ENCODE measurements at regions not wholly inside any gene's neighbourhood (a gene's known extent, or its start where the extent isn't known, plus 50 kb on each side); places are given as distances from the start of the nearest gene placed in this dataset.

DNA sequence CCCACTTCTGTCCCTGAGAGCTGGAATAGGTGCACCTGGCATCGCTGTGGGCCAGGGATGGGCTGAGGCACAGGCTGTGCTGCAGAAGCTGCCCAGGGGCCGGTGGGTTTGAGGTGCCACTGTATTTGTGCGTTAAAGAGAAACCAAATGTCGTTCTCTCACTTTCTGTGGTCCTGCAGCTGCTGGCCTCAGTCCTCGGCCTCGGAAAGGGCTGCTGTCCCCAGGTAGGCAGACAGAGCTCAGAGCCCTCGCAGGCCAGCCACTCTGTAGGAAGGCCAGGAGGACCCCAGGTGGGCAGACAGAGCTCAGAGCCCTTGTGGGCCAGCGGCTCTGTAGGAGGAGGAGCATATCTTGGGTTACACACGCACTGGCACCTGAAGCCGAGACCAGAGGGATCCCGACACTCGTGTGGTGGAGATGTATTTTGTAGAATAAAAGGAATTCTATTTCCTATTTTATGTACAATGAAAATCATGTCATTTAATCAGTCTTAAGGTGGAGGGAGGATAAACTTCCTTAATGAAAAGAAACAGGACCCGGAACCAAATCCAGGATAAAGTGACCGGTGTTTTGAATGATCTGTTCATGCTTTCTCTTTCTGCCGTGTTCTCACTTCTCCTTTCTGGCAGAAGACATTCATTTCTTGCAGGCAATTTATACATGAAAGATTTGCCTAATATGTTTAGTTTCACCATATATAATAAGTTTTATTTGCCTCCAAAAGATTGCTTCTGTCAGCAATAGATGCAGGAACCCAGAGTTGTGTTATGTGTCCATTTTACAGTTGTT lies 54.4 kb upstream of the HGFAC start:
- TF ChIP-seq, protein P1, sequence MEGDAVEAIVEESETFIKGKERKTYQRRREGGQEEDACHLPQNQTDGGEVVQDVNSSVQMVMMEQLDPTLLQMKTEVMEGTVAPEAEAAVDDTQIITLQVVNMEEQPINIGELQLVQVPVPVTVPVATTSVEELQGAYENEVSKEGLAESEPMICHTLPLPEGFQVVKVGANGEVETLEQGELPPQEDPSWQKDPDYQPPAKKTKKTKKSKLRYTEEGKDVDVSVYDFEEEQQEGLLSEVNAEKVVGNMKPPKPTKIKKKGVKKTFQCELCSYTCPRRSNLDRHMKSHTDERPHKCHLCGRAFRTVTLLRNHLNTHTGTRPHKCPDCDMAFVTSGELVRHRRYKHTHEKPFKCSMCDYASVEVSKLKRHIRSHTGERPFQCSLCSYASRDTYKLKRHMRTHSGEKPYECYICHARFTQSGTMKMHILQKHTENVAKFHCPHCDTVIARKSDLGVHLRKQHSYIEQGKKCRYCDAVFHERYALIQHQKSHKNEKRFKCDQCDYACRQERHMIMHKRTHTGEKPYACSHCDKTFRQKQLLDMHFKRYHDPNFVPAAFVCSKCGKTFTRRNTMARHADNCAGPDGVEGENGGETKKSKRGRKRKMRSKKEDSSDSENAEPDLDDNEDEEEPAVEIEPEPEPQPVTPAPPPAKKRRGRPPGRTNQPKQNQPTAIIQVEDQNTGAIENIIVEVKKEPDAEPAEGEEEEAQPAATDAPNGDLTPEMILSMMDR (IDR thresholded peaks at IDR 0.05; ENCODE audit: low read depth, low read length, missing input control), result no peak
- TF ChIP-seq TAF1 (conservative IDR thresholded peaks at IDR 0.05) (no peak), RXRA (IDR thresholded peaks at IDR 0.05) (no peak), YY1 (IDR thresholded peaks at IDR 0.05) (no peak), RAD21 (IDR thresholded peaks at IDR 0.05) (no peak), GABPA (IDR thresholded peaks at IDR 0.05 in 1 of 2, conservative IDR thresholded peaks at IDR 0.05 in 1 of 2) (no peak), JUND (IDR thresholded peaks at IDR 0.05) (no peak), HNF4A (conservative IDR thresholded peaks at IDR 0.05) (no peak), SP1 (IDR thresholded peaks at IDR 0.05) (no peak)
- TF ChIP-seq, protein P2, sequence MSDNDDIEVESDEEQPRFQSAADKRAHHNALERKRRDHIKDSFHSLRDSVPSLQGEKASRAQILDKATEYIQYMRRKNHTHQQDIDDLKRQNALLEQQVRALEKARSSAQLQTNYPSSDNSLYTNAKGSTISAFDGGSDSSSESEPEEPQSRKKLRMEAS (IDR thresholded peaks at IDR 0.05), result no peak

Data from liver (tissue), 3 donors.